SK-N-MC (cell line): ENCODE measurements at regions not wholly inside any gene's neighbourhood (a gene's known extent, or its start where the extent isn't known, plus 50 kb on each side); places are given as distances from the start of the nearest gene placed in this dataset.

Experiments
- DNase-seq: peaks from one replicate; pipeline ENCODE4 v3.0.0-alpha.2; 2011; ENCODE audit warnings: low read depth, low spot score
- H3K27ac ChIP-seq: fragments of 200-600 bp; sonication (generic); 2 replicates; pipeline ENCODE4 v1.5.1; 2016; ENCODE audit warnings: mixed run types
- H3K36me3 ChIP-seq: fragments of 200-600 bp; sonication (generic); 2 replicates; pipeline ENCODE4 v1.6.1; 2017; ENCODE audit warnings: antibody characterized with exemption, low read length, mixed read lengths; ENCODE audit not compliant: insufficient read depth
- H3K4me3 ChIP-seq: fragments of 200-600 bp; sonication (generic); 2 replicates; pipeline ENCODE4 v1.5.1; 2016
- H3K9ac ChIP-seq: fragments of 200-600 bp; sonication (generic); 2 replicates; pipeline ENCODE4 v1.8.0; 2017; ENCODE audit warnings: mixed run types, mixed read lengths; ENCODE audit not compliant: insufficient read length
- H3K9me3 ChIP-seq: fragments of 200-600 bp; sonication (generic); 2 replicates; pipeline ENCODE4 v1.6.1; 2017; ENCODE audit warnings: low read depth, mild to moderate bottlenecking, antibody characterized with exemption, low read length, moderate library complexity, mixed read lengths
- EZH2 ChIP-seq: fragments of 200-600 bp; sonication (generic); IDR thresholded peaks from one replicate; pipeline ENCODE4 v1.6.1; 2017; ENCODE audit warnings: antibody characterized with exemption
- FOXP2 ChIP-seq: optimal IDR thresholded peaks from 2 replicates; pipeline ENCODE3; 2011; ENCODE audit warnings: mild to moderate bottlenecking, moderate library complexity; ENCODE audit not compliant: insufficient read depth; ENCODE audit errors: extremely low read length, control extremely low read depth
- POLR2AphosphoS5 ChIP-seq: IDR thresholded peaks from 2 replicates; pipeline ENCODE4 v1.6.1; 2012; ENCODE audit warnings: mild to moderate bottlenecking, low read depth, low read length, borderline replicate concordance

GRCh38 chr10:91683975-91684374 lies 51.1 kb upstream of the PPP1R3C start:
- H3K9ac ChIP-seq = no peak overlapping the region
- TF ChIP-seq POLR2AphosphoS5 (no peak), FOXP2 (no peak), EZH2 (no peak)
- DNase-seq = no peak
- no peaks in the 10 kb centered on the region for H3K9me3 ChIP-seq
- H3K27ac ChIP-seq = no peak overlapping the region
- no peak overlapping the region for H3K4me3 ChIP-seq
- no peaks in the 10 kb centered on the region for H3K36me3 ChIP-seq

DNA sequence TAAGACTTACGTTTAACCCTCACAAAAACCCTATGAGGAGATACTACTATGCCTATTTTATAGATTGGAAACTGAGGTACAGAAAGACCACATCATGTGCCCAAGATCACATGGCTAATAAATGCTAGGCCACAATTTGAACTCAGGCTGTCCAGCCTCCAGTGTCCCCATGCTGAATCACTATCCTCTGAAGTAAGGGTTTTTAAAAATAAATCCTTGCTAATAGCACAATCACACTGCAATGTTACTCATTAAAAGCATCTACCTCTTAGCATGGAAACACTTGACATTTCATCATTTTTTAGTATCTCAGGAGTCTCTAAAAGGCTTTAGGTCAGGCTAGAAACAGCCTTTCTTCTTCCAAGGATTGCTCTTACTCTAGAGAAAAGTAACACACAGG lies 50.0 kb upstream of the PPP1R3C start:
- no peak for DNase-seq
- H3K36me3 ChIP-seq = no peaks in the 10 kb centered on the region
- H3K4me3 ChIP-seq = no peak overlapping the region
- H3K9ac ChIP-seq = no peak overlapping the region
- H3K9me3 ChIP-seq = no peaks in the 10 kb centered on the region
- TF ChIP-seq FOXP2 (no peak), POLR2AphosphoS5 (no peak), EZH2 (no peak)
- H3K27ac ChIP-seq = no peak overlapping the region
